ENCODE measurements at regions not wholly inside any gene's neighbourhood (a gene's known extent, or its start where the extent isn't known, plus 50 kb on each side); places are given as distances from the start of the nearest gene placed in this dataset.
"Not testable (repeated sequence)": the region's sequence is repeated elsewhere in the genome, so short reads cannot be mapped to it uniquely, and the experiment has no call there.

- TF ChIP-seq EZH2 (IDR thresholded peaks at IDR 0.05; ENCODE audit: insufficient read depth, poor library complexity, severe bottlenecking); EZH2phosphoT487 (IDR thresholded peaks at IDR 0.05; ENCODE audit: insufficient read depth, low read depth): not testable (repeated sequence)
These were observed 293.5 kb upstream of the PLGLB2 start for GRCh38 chr2:87454421-87454820.
